GM12878 (cell line): ENCODE measurements at regions not wholly inside any gene's neighbourhood (a gene's known extent, or its start where the extent isn't known, plus 50 kb on each side); places are given as distances from the start of the nearest gene placed in this dataset.

Source experiments
- ATAC-seq: fragments of 200-7000 bp; cut with Tn5 transposase; 3 replicates; pipeline ENCODE4 v1.9.1; 2020; ENCODE audit warnings: mild to moderate bottlenecking, moderate library complexity
- BruUV-seq: library from RNA; stranded (reverse); fragments of 400-500 nt; replicated peaks from 2 replicates; lab custom pipeline; 2021; lab: Mats Ljungman, UMichigan
- CTCF ChIA-PET: fragments of 300-600 bp; sonication (Branson Sonifier 250); formaldehyde crosslinking; extraction: SDS; loops from one replicate; lab custom pipeline; 2021; ENCODE audit warnings: inconsistent platforms; lab: Yijun Ruan, JAX
- POLR2A ChIA-PET: fragments of 350-600 bp; formaldehyde crosslinking; extraction: SDS; loops from one replicate; lab custom pipeline; 2021; ENCODE audit warnings: inconsistent platforms; lab: Charles Lee
- RAD21 ChIA-PET: fragments of 300-600 bp; sonication (Branson Sonifier 250); formaldehyde crosslinking; loops from one replicate; lab custom pipeline; 2023; ENCODE audit warnings: antibody characterized with exemption; ENCODE audit not compliant: unreplicated experiment; lab: Charles Lee
- SMC1A ChIA-PET: fragments of 300-600 bp; sonication (Branson Sonifier 250); formaldehyde crosslinking; loops from one replicate; lab custom pipeline; 2023; ENCODE audit not compliant: unreplicated experiment, uncharacterized antibody; lab: Charles Lee
- DNase-seq: peaks from one replicate; pipeline ENCODE4 v3.0.0-alpha.2; 2011; ENCODE audit warnings: low read depth, low spot score
- FAIRE-seq: peaks from 3 replicates; lab custom pipeline; 2011; peaks lifted over from hg19 to GRCh38; lab: Jason Lieb, UNC
- H2AFZ ChIP-seq: 2 replicates; pipeline ENCODE4 v1.6.0; 2011; ENCODE audit warnings: low read depth, low read length, control low read depth; ENCODE audit not compliant: control insufficient read depth
- H3K27ac ChIP-seq: 2 replicates; pipeline ENCODE4 v1.5.1; 2011; ENCODE audit warnings: control low read depth; ENCODE audit not compliant: control insufficient read depth, insufficient read depth
- H3K27me3 ChIP-seq, 2 experiments: replicated peaks in 1 of 2; 2 replicates each; pipeline versions ENCODE4 v1.6.0 to v1.6.1; 2011; ENCODE audit warnings: low read length in 1 of 2; ENCODE audit not compliant: control insufficient read depth in 2 of 2, insufficient read depth in 2 of 2
- H3K36me3 ChIP-seq, 2 experiments: 2 replicates each; pipeline ENCODE4 v1.5.1; 2011; ENCODE audit warnings: low read length in 1 of 2; ENCODE audit not compliant: control insufficient read depth in 2 of 2, insufficient read depth in 2 of 2
- H3K4me1 ChIP-seq: 2 replicates; pipeline ENCODE4 v1.6.1; 2011; ENCODE audit warnings: mild to moderate bottlenecking, low read length, moderate library complexity, mixed read lengths; ENCODE audit not compliant: control insufficient read depth, insufficient read depth
- H3K4me2 ChIP-seq: 2 replicates; pipeline ENCODE4 v1.6.0; 2011; ENCODE audit warnings: control low read depth; ENCODE audit not compliant: control insufficient read depth, insufficient read depth
- H3K4me3 ChIP-seq: fragments of 200-600 bp; sonication (generic); 2 replicates; pipeline ENCODE4 v1.5.1; 2016
- H3K79me2 ChIP-seq: 2 replicates; pipeline ENCODE4 v1.6.0; 2011; ENCODE audit warnings: low read length; ENCODE audit not compliant: control insufficient read depth, insufficient read depth
- H3K9ac ChIP-seq: 2 replicates; pipeline ENCODE4 v1.8.0; 2011; ENCODE audit warnings: low read length, control low read depth, mixed read lengths; ENCODE audit not compliant: control insufficient read depth, insufficient read depth
- H3K9me3 ChIP-seq: replicated peaks from 3 replicates; pipeline ENCODE4 v1.5.1; 2011; ENCODE audit warnings: mild to moderate bottlenecking, low read length; ENCODE audit not compliant: control insufficient read depth, insufficient read depth
- H4K20me1 ChIP-seq: 2 replicates; pipeline ENCODE4 v1.6.0; 2011; ENCODE audit not compliant: control insufficient read depth, insufficient read depth
- BCL11A ChIP-seq: IDR thresholded peaks from 2 replicates; pipeline ENCODE4 v1.6.1; 2011; ENCODE audit warnings: low read depth, low read length
- CHD1 ChIP-seq: IDR thresholded peaks from 2 replicates; pipeline ENCODE4 v1.6.1; 2012; ENCODE audit warnings: low read depth, low read length, improper control_type of control experiment
- MTA2 ChIP-seq: fragments of 450-650 bp; IDR thresholded peaks from 2 replicates; pipeline ENCODE4 v1.6.1; 2016; ENCODE audit warnings: low read depth, mild to moderate bottlenecking, moderate library complexity
- MYB ChIP-seq: fragments of 150-350 bp; IDR thresholded peaks from 2 replicates; pipeline ENCODE4 v1.6.1; 2014; ENCODE audit warnings: mild to moderate bottlenecking, low read depth, low read length, borderline replicate concordance
- NFIC ChIP-seq: IDR thresholded peaks from 2 replicates; pipeline ENCODE4 v1.6.1; 2012; ENCODE audit warnings: low read depth, mild to moderate bottlenecking, inconsistent platforms, low read length, moderate library complexity
- NR2C2 ChIP-seq: IDR thresholded peaks from 2 replicates; pipeline ENCODE4 v1.6.1; 2011; ENCODE audit warnings: borderline replicate concordance, low read depth; ENCODE audit not compliant: control insufficient read depth, insufficient read length
- TCF3 ChIP-seq: IDR thresholded peaks from 2 replicates; pipeline ENCODE4 v1.6.1; 2012; ENCODE audit warnings: low read depth, mild to moderate bottlenecking, low read length, borderline replicate concordance; ENCODE audit not compliant: insufficient read depth
- YBX1 ChIP-seq: fragments of 450-650 bp; IDR thresholded peaks from 2 replicates; pipeline ENCODE4 v1.6.1; 2016; ENCODE audit warnings: antibody characterized with exemption
- ZNF274 ChIP-seq: IDR thresholded peaks from one replicate; pipeline ENCODE4 v1.8.0; 2011; ENCODE audit not compliant: insufficient read length, insufficient read depth
- WGBS: methylation state at CpG from one replicate; pipeline ENCODE4 v1.1.6; 2016; ENCODE audit warnings: low lambda C conversion rate; ENCODE audit not compliant: insufficient replicate concordance, insufficient coverage; ENCODE audit errors: missing lambda C conversion rate; 5-methylcytosine and 5-hydroxymethylcytosine counted together
- in situ Hi-C: fragments of 300-500 bp; cut with MboI; formaldehyde crosslinking; loops from 9 replicates; pipeline ENCODE4 v1.14.3; 2018; ENCODE audit warnings: mixed read lengths
- intact Hi-C: fragments of 100-400 bp; cut with micrococcal nuclease; formaldehyde crosslinking; loops from one replicate; pipeline ENCODE4 v1.14.2; 2022; ENCODE audit not compliant: unreplicated experiment
- TF ChIP-seq, protein P1 (sequence below): IDR thresholded peaks from 2 replicates; pipeline ENCODE4 v1.6.1; 2011; ENCODE audit warnings: low read depth, low read length, improper control_type of control experiment, borderline replicate concordance

DNA sequence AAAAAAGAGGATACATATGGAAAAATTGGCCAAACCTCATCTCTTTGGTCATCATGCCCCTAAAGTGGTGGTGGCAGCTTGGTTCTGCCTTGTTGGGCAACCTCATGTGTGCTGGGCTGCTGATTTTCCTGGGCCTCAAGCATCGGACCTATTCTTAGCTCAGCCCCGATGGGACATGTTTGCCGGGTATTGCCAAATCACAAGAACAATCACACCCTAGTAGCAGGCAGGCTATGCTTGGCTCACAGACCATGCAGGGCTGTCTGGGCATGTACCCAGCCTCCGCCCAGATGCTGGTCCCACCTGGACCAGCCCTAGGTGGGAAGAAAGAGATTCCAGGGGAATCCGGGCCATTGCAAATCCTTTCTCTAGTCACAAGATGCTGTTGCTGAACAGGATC, 189.4 kb upstream of the FGGY start:
- SMC1A ChIA-PET: no interaction called here
- H3K36me3 ChIP-seq: no peaks in the 10 kb centered on the region
- RAD21 ChIA-PET: no interaction called here
- no peaks in the 10 kb centered on the region for H3K9me3 ChIP-seq
- no peak overlapping the region for H3K9ac ChIP-seq
- TF ChIP-seq YBX1 (no peak), MTA2 (no peak), MYB (no peak), CHD1 (no peak), BCL11A (no peak), NR2C2 (no peak), TCF3 (no peak), NFIC (no peak), ZNF274 (no peak)
- TF ChIP-seq, protein P1, sequence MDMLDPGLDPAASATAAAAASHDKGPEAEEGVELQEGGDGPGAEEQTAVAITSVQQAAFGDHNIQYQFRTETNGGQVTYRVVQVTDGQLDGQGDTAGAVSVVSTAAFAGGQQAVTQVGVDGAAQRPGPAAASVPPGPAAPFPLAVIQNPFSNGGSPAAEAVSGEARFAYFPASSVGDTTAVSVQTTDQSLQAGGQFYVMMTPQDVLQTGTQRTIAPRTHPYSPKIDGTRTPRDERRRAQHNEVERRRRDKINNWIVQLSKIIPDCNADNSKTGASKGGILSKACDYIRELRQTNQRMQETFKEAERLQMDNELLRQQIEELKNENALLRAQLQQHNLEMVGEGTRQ: no peak
- CTCF ChIA-PET: interaction anchor here (1.0 to 1.6 kb wide), 2 partner anchors 10 to 14 kb away, joined by 3 read pairs; no protein-coding TSS in a partner anchor
- H3K27ac ChIP-seq: no peak overlapping the region
- POLR2A ChIA-PET: interaction anchor here (0.6 kb wide), 1 partner anchor 57 kb away, joined by 3 read pairs; no protein-coding TSS in a partner anchor
- FAIRE-seq: no peak
- H3K4me3 ChIP-seq: no peak overlapping the region
- no peaks in the 10 kb centered on the region for H3K27me3 ChIP-seq
- DNase-seq: no peak
- no peak overlapping the region for H3K4me2 ChIP-seq
- in situ Hi-C loops (no loop called here), intact Hi-C loops (no loop called here)
- H3K79me2 ChIP-seq: no peaks in the 10 kb centered on the region
- BruUV-seq: no TSS peak
- H4K20me1 ChIP-seq: no peaks in the 10 kb centered on the region
- 92% methylated on average over 5 of the region's 5 CpGs for WGBS
- H3K4me1 ChIP-seq: no peaks in the 10 kb centered on the region
- no peak overlapping the region for H2AFZ ChIP-seq
- no peak for ATAC-seq
